IPS-NIHi7 (cell line): ENCODE measurements at regions not wholly inside any gene's neighbourhood (a gene's known extent, or its start where the extent isn't known, plus 50 kb on each side); places are given as distances from the start of the nearest gene placed in this dataset.
"Not testable (repeated sequence)": the region's sequence is repeated elsewhere in the genome, so short reads cannot be mapped to it uniquely, and the experiment has no call there.

Source experiments
- DNase-seq: peaks from one replicate; pipeline ENCODE4 v3.0.0; 2012; ENCODE audit warnings: mixed read lengths; ENCODE audit errors: extremely low spot score

GRCh38 chr7:116373229-116373628 is 126.3 kb upstream of the CAV2 start:
- DNase-seq, result not testable (repeated sequence)

- no peak for DNase-seq
These were observed 121.8 kb upstream of the CAV2 start for GRCh38 chr7:116377721-116378120.

- DNase-seq, result no peak
These were observed 119.5 kb upstream of the CAV2 start for GRCh38 chr7:116380025-116380424.

- DNase-seq, result no peak
These were observed 117.2 kb upstream of the CAV2 start for GRCh38 chr7:116382375-116382774.

GRCh38 chr7:116384936-116385635 is 114.5 kb upstream of the CAV2 start:
- DNase-seq, result no peak

- DNase-seq, result no peak
These were observed 112.9 kb upstream of the CAV2 start for GRCh38 chr7:116386674-116387073.

GRCh38 chr7:116390363-116390762 is 109.2 kb upstream of the CAV2 start:
- DNase-seq, result no peak

- DNase-seq, result no peak
These were observed 106.7 kb upstream of the CAV2 start for GRCh38 chr7:116392806-116393205.

GRCh38 chr7:116393654-116394053 is 105.9 kb upstream of the CAV2 start:
- no peak for DNase-seq

GRCh38 chr7:116394106-116394505 is 105.4 kb upstream of the CAV2 start:
- DNase-seq, result no peak

GRCh38 chr7:116395141-116395791 is 104.3 kb upstream of the CAV2 start:
- peak; percentile 59 for DNase-seq

GRCh38 chr7:116398672-116399071 is 100.9 kb upstream of the CAV2 start:
- DNase-seq, result no peak

GRCh38 chr7:116399819-116400218 is 99.7 kb upstream of the CAV2 start:
- no peak for DNase-seq

- no peak for DNase-seq
These were observed 99.0 kb upstream of the CAV2 start for GRCh38 chr7:116400522-116400921.

GRCh38 chr7:116401711-116402110 is 97.8 kb upstream of the CAV2 start:
- DNase-seq, result no peak

- no peak for DNase-seq
These were observed 96.3 kb upstream of the CAV2 start for GRCh38 chr7:116403265-116403664.

- no peak for DNase-seq
These were observed 95.1 kb upstream of the CAV2 start for GRCh38 chr7:116404389-116404788.

GRCh38 chr7:116405810-116406209 is 93.7 kb upstream of the CAV2 start:
- no peak for DNase-seq

- DNase-seq, result no peak
These were observed 92.4 kb upstream of the CAV2 start for GRCh38 chr7:116407165-116407564.

GRCh38 chr7:116408166-116408565 is 91.4 kb upstream of the CAV2 start:
- DNase-seq, result no peak

GRCh38 chr7:116408831-116409453 is 90.6 kb upstream of the CAV2 start:
- not testable (repeated sequence) for DNase-seq

- not testable (repeated sequence) for DNase-seq
These were observed 88.8 kb upstream of the CAV2 start for GRCh38 chr7:116410694-116411093.
